AG04450 (cell line): ENCODE measurements at regions not wholly inside any gene's neighbourhood (a gene's known extent, or its start where the extent isn't known, plus 50 kb on each side); places are given as distances from the start of the nearest gene placed in this dataset.

Experiments
- CTCF ChIA-PET: fragments of 300-600, 350-600 bp; formaldehyde crosslinking; extraction: SDS; loops from one replicate; lab custom pipeline; 2022; ENCODE audit warnings: antibody characterized with exemption, inconsistent platforms; lab: Charles Lee
- POLR2A ChIA-PET: fragments of 350-600 bp; formaldehyde crosslinking; extraction: SDS; loops from one replicate; lab custom pipeline; 2021; ENCODE audit warnings: antibody characterized with exemption, inconsistent platforms; lab: Yijun Ruan, JAX
- DNase-seq: peaks from one replicate; pipeline ENCODE4 v3.0.0-alpha.2; 2011; ENCODE audit warnings: low read depth, low spot score
- H3K27ac ChIP-seq: one replicate; pipeline ENCODE4 v1.5.1; 2012; ENCODE audit warnings: low read depth, low read length, control low read depth
- H3K27me3 ChIP-seq: one replicate; pipeline ENCODE4 v1.6.0; 2012; ENCODE audit warnings: low read length; ENCODE audit not compliant: control insufficient read depth, insufficient read depth
- H3K4me3 ChIP-seq: 2 replicates; pipeline ENCODE4 v1.5.1; 2011; ENCODE audit warnings: mild to moderate bottlenecking, low read depth, low read length, control low read depth
- H3K9me3 ChIP-seq: 2 replicates; pipeline ENCODE4 v1.5.1; 2012; ENCODE audit warnings: low read length; ENCODE audit not compliant: control insufficient read depth, insufficient read depth
- CTCF ChIP-seq: IDR thresholded peaks from 2 replicates; pipeline ENCODE4 v1.5.1; 2011; ENCODE audit warnings: low read depth, low read length, control low read depth, inconsistent platforms

GRCh38 chr9:36734737-36735136 lies 162.0 kb downstream of the MELK start:
- POLR2A ChIA-PET: no interaction called here
- CTCF ChIA-PET: interaction anchor here (0.5 kb wide), 1 partner anchor 181 kb away, joined by 3 read pairs; no protein-coding TSS in a partner anchor
- no peak overlapping the region for H3K4me3 ChIP-seq
- H3K27me3 ChIP-seq: no peaks in the 10 kb centered on the region
- DNase-seq: no peak
- TF ChIP-seq CTCF: no peak
- H3K27ac ChIP-seq: no peak overlapping the region
- no peaks in the 10 kb centered on the region for H3K9me3 ChIP-seq

DNA sequence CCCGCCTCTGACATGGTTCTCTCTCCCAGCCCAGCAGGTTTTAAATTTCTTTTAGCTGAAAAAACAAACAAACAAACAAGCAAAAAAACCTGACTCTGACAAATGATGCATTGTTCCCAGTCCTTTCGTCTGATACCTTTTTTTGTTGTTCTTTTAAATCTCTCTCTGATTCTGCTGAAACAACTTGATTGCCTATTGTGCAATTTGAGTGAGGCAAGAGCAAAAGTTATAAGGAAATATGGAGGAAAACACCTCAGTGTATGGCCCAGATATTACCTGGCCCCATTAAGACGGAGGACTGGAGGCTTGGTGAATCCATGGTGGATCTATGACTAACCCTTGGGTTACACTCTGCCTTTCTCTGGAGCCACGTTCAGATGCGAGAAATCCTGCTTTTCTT lies 164.0 kb downstream of the MELK start:
- H3K27ac ChIP-seq: no peak overlapping the region
- POLR2A ChIA-PET: no interaction called here
- H3K4me3 ChIP-seq: no peak overlapping the region
- no peak for DNase-seq
- H3K27me3 ChIP-seq: peaks cover 10% of the 10 kb centered on the region
- CTCF ChIA-PET: no interaction called here
- no peaks in the 10 kb centered on the region for H3K9me3 ChIP-seq
- TF ChIP-seq CTCF: no peak

DNA sequence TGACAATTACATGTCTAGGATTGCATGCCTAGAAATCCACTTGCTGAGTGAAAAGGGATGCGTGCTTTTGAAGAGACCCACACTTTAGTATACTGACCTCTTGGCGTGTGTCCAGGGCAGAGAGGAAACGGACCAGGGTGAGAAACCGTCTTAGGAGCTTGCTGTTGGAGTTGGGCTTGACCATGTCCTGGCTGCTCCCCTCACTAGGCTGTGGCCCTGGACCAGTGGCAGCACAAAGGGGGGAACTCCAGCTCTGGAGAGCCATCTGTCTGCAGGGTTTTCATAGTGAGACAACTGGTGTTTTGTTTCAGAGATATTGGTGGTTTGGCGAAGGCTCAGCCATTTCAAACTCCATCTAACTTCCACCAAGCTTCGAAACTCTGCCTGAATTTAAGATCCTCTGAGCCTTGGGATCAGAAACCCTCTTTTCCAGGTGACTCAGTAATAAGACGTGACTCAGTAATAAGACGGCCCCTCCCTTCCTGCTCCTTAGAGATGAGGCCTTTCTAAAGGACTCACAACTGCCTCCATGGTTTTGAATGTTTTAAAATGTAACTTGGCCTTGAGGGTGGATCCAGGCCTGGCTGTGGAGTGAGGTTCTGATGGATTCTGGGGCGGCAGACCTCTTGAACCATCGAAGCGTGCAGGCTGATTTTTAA lies 165.8 kb downstream of the MELK start:
- no peak for DNase-seq
- no peak overlapping the region for H3K4me3 ChIP-seq
- H3K27ac ChIP-seq: peak overlapping the region; percentile 11
- H3K27me3 ChIP-seq: peaks cover 15% of the 10 kb centered on the region
- POLR2A ChIA-PET: no interaction called here
- CTCF ChIA-PET: interaction anchor here (1.2 kb wide), 1 partner anchor 10 kb away, joined by 5 read pairs; no protein-coding TSS in a partner anchor
- no peaks in the 10 kb centered on the region for H3K9me3 ChIP-seq
- TF ChIP-seq CTCF: no peak

- no peak overlapping the region for H3K4me3 ChIP-seq
- H3K9me3 ChIP-seq: no peaks in the 10 kb centered on the region
- no peak for TF ChIP-seq CTCF
- ChIA-PET POLR2A (no interaction called here), CTCF (interaction anchor here (0.6 to 1.2 kb wide), 2 partner anchors 11 to 182 kb away, joined by 3 to 5 read pairs; no protein-coding TSS in a partner anchor)
- no peak overlapping the region for H3K27ac ChIP-seq
- no peak for DNase-seq
- peaks cover 19% of the 10 kb centered on the region for H3K27me3 ChIP-seq
Observed at GRCh38 chr9:36739373-36740116, 166.8 kb downstream of the MELK start.

GRCh38 chr9:36742264-36742663 lies 169.6 kb downstream of the MELK start:
- ChIA-PET POLR2A (interaction anchor here (0.6 kb wide), 1 partner anchor 229 kb away, joined by 3 read pairs; no protein-coding TSS in a partner anchor), CTCF (interaction anchor here (1.1 kb wide), 1 partner anchor 13 kb away, joined by 3 read pairs; no protein-coding TSS in a partner anchor)
- no peak for TF ChIP-seq CTCF
- Histone ChIP-seq H3K27me3 (peaks cover 20% of the 10 kb centered on the region), H3K9me3 (no peaks in the 10 kb centered on the region), H3K4me3 (no peak overlapping the region), H3K27ac (no peak overlapping the region)
- DNase-seq: no peak
